ENCODE measurements at regions not wholly inside any gene's neighbourhood (a gene's known extent, or its start where the extent isn't known, plus 50 kb on each side); places are given as distances from the start of the nearest gene placed in this dataset.

- DNase-seq: no peak
Measured at GRCh38 chr5:8241558-8241957, 372.6 kb downstream of the MTRR start.

- no peak for DNase-seq
Measured at GRCh38 chr5:8247049-8247899, 378.3 kb downstream of the MTRR start.

GRCh38 chr5:8253376-8253775 is 384.4 kb downstream of the MTRR start:
- no peak for DNase-seq

GRCh38 chr5:8254674-8255073 is 385.7 kb downstream of the MTRR start:
- no peak for DNase-seq

- no peak for DNase-seq
Measured at GRCh38 chr5:8258801-8259200, 389.9 kb downstream of the MTRR start.

GRCh38 chr5:8270246-8270645 is 401.3 kb downstream of the MTRR start:
- DNase-seq: no peak

GRCh38 chr5:8280711-8281363 is 411.9 kb downstream of the MTRR start:
- DNase-seq: no peak

GRCh38 chr5:8288334-8288733 is 419.4 kb downstream of the MTRR start:
- DNase-seq: no peak

GRCh38 chr5:8288897-8289516 is 420.1 kb downstream of the MTRR start:
- DNase-seq: no peak

GRCh38 chr5:8289779-8290178 is 420.8 kb downstream of the MTRR start:
- no peak for DNase-seq

GRCh38 chr5:8290721-8291120 is 421.8 kb downstream of the MTRR start:
- DNase-seq: no peak

GRCh38 chr5:8291641-8292040 is 422.7 kb downstream of the MTRR start:
- DNase-seq: no peak

GRCh38 chr5:8295141-8295540 is 426.2 kb downstream of the MTRR start:
- no peak for DNase-seq

GRCh38 chr5:8299716-8300115 is 430.8 kb downstream of the MTRR start:
- no peak for DNase-seq

GRCh38 chr5:8304341-8304740 is 435.4 kb downstream of the MTRR start:
- DNase-seq: no peak

- DNase-seq: no peak
Measured at GRCh38 chr5:8306288-8306896, 437.4 kb downstream of the MTRR start.

- no peak for DNase-seq
Measured at GRCh38 chr5:8314965-8315364, 446.0 kb downstream of the MTRR start.

- no peak for DNase-seq
Measured at GRCh38 chr5:8316608-8317280, 447.8 kb downstream of the MTRR start.

GRCh38 chr5:8317335-8317734 is 448.4 kb downstream of the MTRR start:
- DNase-seq: no peak

- DNase-seq: no peak
Measured at GRCh38 chr5:8320244-8320643, 451.3 kb downstream of the MTRR start.

GRCh38 chr5:8321272-8321671 is 452.3 kb downstream of the MTRR start:
- no peak for DNase-seq

- DNase-seq: no peak
Measured at GRCh38 chr5:8322484-8322883, 453.5 kb downstream of the MTRR start.

GRCh38 chr5:8327016-8327415 is 458.1 kb downstream of the MTRR start:
- DNase-seq: no peak

Measured in NCI-H510A (cell line).